ENCODE measurements at regions not wholly inside any gene's neighbourhood (a gene's known extent, or its start where the extent isn't known, plus 50 kb on each side); places are given as distances from the start of the nearest gene placed in this dataset.

DNA sequence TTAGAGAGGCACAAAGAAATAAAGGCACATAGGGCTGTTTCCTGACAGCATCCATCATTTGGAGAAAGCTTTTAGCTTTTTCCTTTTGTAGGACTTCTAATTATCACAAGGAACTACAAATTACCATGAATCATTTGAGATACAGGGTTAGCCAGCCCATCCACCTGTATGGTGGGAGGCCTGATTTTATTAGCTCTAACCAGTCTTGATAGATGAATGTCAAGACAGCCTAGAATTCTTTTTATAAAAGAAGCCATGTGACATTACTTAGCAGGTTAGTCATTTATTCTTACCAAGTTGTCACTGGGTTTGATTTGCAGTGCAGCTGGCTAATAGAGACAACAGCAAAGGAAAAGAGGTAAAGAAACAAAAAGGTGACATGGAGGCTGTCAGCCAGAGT, 618.1 kb downstream of the ZNF385D start:
- no peak for DNase-seq

DNA sequence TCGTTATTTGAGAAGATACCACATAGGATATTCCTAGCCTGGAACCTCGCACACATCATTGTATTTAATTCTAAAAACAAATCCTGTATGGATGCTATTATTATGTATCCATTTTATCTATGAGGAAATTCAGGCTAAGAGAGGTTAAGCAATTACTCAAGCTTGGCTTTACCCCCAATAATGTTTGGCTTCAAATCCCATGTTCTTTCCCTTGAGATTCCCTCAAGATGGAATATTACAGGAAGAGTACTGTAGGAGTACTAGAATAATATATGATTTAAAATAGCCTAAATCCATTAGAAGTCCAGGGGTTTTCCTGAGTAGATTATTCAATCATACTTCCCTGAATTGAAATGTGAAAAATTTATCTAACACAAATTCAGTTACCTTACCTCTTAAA, 630.2 kb downstream of the ZNF385D start:
- no peak for DNase-seq

DNA sequence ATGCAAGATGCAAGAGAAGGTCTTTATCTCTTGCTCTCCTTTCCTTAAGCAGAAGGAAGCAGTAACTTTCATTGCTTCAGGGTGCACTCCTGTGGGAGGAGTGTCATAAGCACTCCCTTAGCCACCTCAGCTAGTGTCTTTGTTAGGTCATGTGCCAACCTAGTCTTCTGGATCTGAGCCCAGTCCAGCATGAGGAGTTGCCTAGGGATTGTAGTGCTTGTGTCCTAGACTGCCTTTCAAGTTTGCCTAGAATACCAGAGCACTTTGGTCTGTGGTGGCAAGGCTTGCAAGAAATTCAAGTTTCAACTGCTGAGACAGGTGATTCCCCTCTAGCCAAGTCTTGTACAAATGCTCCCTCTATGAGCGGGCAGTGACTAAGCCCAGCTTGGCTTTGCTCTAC, 633.6 kb downstream of the ZNF385D start:
- no peak for DNase-seq

DNA sequence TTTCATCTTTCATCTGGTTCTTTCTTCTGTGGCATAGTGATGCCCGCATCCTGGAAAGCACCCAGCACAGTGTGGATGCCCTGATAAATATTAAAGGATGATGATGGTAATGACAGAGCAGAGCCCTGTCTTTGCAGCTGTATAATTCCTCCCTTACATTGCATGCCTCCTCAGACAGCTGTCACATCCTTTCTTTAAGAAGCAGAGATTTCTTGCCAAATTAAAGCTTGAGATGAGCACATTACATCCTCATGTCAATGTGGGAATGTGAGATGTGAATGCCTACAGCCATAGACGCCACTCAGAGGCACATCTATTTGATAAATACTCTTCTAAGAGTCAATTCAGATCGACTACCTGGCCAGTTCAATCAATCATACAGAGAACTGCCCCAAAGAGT, 642.0 kb downstream of the ZNF385D start:
- no peak for DNase-seq

DNA sequence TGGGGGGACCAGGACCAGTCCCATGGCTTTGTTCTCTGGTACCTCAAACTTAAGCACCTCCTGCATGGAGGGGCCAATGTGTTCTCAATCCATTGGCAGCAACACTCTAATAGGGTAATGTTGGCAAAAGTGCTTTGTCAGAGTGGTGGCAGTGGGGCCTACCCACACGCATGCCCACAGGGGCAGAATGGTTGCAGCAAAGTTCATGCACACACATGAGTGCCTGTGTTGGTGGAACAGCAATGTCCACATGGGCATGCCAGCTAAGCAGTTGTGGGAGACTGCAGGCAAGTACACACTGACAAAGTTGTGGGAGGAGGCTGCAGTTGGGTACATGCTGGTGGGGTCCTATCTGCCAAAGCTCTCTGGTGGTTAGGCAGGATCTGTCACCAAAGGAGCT, 645.2 kb downstream of the ZNF385D start:
- DNase-seq: no peak

DNA sequence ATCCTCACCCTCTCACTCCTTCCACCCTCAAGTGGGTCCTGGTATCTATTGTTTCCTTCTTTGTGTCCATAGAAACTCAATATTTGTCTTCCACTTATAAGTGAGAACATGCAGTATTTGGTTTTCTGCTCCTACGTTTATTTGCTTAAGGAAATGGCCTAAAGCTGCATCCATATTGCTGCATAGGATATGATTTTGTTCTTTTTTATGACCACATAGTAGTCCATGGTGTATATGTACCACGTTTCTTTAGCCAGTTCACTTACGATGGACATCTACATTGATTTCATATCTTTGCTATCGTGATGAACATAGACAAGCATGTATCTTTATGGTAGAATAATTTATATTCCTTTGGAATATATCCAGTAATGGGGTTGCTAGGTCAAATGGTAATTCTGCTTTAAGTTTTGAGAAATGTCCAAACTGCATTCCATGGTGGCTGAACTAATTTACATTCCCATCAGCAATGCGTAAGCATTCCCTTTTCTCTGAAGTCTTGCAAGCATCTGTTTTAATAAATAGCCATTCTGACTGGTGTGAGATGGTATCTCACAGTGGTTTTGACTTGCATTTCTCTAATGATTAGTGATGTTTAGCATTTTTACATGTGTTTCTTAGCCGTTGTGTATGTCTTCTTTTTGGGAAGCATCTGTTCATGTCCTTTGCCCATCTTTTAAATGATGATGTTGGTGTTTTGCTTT, 650.2 kb downstream of the ZNF385D start:
- DNase-seq: no peak

DNA sequence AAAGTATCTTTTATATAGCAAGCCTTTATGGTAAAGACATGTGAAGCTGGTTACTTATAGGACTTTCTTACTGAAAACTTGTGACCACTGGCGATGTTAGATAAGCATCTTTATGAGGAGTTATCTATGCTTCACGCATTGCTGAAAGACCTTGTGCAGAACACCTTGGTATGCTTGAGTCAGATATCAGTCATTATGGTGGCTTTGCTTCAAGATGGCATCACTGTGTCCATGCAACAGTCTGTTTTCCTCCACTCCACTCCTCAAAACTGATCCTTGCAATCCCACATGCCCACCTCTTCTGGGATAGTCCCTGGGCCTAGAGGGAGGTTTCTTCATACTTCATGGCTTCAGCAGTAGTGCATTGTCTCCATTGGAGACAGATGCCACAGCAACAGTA, 656.3 kb downstream of the ZNF385D start:
- no peak for DNase-seq

DNA sequence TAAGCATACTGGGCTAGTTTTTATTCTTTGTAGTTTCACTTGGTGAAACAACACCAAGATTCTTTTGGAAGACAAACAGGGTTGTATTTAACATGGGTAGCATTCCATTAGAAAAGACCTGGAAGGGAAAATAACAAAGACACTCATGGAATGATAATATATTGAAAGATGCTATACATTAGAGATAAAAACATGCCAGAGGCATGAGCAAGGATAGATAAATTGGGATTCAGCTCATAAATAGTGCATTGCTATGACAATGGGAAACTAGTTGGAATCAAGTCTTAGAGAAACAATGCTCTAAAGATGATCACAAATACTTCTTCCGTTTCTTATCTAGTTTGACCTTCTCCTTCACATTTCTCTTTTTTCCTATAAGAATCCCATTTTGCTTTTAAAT, 677.4 kb downstream of the ZNF385D start:
- DNase-seq: no peak

DNA sequence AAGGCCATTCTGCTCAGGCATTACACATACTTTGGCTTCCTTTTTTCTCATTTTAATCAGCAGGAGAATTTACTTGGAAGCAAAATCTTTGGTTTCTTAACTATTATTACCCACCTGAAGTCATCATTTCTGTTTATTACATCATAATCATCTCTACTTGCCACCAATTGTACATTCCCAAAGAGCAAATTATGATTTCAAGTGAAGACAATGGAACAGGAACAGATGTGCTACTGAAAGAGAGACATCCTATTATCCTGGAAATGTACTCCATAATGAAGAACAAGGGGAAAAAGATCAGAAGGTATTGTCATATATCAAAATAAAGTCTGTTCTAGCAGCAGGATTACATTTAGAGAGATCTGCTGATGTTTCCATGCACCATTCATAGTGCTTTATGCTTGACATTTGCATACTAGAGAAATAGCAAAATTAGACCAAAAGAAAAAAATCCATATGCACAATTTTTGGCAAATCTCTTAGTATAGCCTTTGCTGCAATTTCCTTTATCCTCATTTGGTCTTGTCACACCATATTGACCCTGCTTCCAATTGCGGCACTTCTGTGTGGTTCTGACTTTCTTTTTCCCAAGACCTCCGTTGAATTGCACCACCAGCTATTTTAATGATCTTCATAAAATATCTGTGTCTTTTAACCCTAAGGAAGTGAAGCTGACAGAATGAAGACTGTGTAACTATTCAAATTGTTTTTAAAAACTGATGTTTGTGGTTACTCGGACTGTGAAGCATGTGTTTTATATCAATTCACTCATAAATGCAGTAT, 683.8 kb downstream of the ZNF385D start:
- DNase-seq: no peak

DNA sequence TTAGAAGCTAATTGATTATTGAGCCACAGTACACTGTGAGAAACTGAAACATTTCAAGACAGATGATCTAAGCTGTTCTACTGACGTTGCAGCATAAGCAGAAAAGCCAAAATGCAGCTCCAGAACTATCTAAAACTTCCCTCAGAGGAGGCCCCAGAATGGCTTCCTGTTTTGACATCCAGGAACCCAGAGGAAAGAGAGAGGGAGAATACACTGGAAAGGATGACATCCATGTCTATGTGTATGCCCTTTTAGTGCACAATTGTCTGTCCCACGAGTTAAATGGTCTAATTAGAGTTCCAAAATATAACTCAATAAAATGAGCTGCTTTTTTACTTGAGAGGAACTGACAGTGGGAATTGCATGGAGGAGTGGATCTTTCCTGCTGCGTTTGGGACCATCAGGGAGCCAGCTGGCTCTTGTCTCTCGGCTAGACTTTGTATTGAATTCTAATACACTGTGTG, 688.1 kb downstream of the ZNF385D start:
- DNase-seq: no peak

DNA sequence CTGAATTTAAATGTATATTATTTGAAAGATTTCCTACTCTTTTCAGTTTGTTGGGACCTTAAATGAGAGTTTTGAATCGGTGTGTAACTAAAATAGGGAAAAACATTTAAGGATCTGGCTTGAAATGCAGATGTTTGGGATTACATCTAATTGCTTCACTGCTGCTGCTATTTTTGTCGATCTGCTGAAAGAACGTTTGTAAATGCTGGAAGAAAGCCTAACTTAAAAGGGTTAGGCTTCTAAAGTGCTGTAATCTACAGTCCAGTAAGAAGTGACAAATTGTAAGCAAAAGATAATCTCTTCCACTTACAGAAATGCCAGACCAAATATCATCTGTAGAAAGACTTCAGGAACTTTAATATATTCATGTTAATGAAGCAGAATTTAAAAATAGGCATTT, 691.6 kb downstream of the ZNF385D start:
- DNase-seq: no peak

DNA sequence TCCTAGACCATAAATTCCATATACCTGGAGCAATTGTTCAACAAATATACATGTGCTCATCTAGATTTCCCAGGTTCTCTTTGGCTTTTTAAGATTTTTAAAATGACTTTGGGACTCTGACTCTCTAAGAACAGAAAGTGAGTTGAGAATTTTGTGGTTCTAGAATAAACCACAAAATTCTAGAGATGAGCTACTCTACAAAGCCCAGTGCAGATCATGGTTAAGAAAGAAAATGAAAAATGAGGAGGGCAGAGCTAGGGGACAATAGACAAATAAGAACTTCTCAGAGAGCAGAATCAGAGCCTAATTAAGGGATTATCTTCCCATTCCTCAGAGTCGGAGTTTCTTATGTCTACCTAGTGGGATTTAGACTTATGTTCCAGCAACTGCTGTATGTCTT, 694.7 kb downstream of the ZNF385D start:
- DNase-seq: no peak

DNA sequence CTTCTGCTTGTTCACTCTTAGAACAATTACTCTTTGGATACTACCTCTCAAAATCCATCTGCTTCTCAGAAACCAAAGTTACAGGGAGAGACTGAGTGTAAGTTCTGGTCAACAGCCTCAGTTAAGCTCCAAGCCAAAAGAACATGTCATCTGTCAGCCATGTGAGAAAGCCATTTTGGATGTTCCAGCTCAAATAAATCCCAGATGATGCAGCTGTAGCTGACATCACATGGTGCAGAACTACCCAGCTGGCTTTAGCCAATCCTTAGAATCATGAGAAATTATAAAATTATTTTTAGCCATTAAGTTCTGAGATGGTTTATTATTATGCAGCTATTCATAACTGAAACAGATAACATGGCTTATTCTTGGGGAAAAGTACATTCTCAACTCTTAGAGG, 696.0 kb downstream of the ZNF385D start:
- no peak for DNase-seq

DNA sequence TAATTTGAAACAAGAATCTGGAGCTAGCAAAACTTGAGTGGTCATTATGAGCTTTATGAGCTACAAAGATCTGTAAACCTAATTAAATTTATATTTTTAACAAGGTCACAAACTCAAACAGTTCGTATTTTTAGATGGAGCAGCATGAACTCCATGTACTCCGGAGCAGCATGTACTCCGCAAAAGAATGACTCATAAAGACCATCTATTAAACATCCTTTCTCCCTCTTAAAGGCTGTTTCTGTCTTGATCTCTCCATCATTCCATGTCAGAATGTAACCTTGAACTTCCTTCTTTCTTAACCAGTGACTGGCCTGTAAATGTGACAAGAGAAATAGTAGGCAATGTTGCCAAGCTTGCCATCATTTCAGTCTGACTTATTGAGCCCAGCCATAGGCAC, 696.9 kb downstream of the ZNF385D start:
- DNase-seq: no peak

DNA sequence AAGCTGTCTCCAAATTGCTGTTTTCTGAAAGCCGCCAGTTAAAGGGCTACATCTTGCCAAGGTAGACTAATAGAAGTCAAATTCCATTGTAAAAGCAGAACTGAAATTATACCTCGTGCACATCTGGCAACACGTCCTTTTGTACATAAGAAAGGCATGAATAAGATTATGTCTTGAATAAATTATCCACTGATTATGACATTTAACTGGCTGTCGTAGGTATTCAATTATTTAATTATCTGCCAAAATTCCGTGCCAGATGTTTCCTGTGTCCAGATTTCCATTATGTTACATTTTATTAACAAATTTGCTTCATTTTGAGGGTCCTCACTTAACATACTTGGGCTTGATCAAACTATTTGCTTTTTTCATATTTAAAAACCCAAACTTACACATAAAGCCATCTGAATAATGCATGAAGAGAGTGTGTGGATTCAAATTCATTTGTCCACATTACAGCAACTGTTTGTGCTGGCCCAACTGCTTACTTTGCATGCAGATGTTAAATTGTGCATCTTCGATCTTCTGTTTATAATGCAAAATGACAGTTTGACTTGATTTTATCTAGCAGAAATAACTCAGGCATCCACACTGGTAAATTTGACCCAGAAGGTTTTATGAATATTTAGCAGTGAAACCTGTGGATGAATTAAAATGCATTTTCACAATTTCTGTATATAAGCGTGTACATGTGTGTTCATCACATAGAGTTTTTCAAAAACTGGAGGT, 701.5 kb downstream of the ZNF385D start:
- no peak for DNase-seq

DNA sequence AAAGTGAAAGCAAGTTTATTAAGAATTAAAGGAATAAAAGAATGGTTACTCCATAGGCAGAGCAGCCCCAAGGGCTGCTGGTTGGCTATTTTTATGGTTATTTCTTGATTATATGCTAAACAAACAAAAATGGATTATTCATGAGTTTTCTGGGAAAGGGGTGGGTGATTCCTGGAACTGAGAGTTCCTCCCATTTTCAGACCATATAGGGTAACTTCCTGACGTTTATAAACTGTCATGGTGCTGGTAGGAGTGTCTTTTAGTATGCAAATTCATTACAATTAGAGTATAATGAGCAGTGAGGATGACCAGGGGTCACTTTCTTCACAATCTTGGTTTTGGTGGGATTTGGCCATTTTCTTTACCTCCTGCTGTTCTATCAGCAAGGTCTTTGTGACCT, 707.9 kb downstream of the ZNF385D start:
- no peak for DNase-seq

DNA sequence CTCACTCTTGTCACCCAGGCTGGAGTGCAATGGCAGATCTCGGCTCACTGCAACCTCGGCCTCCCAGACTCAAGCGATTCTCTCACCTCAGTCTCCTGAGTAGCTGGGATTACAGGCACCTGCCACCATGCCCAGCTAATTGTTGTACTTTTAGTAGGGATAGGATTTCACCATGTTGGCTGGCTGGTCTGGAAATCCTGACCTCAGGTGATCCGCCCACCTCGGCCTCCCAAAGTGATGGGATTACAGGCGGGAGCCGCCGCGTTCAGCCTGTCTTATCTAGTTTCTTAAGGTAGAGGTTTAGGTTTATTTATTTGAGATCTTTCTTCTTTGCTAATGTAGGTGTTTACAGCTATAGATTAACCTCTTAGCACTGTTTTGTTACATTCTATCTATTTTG, 708.8 kb downstream of the ZNF385D start:
- no peak for DNase-seq

DNA sequence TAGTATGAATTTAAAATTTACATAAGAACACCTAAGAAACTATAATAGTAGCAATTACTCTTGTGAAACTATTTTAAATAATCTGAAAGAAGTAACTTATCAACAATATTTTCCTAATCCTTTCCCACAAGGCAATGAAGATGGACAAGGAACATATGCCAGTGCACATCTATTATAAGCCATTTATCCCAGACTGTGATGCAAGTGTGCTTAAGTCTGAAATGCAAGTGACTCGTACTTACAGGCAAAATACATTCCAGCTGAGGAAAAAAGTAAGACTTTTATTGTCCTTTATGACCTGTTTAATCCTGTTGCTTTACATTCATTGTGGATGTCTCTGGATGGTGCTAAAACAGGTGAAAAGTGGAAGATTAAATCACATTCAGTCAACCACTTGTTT, 709.4 kb downstream of the ZNF385D start:
- DNase-seq: no peak

DNA sequence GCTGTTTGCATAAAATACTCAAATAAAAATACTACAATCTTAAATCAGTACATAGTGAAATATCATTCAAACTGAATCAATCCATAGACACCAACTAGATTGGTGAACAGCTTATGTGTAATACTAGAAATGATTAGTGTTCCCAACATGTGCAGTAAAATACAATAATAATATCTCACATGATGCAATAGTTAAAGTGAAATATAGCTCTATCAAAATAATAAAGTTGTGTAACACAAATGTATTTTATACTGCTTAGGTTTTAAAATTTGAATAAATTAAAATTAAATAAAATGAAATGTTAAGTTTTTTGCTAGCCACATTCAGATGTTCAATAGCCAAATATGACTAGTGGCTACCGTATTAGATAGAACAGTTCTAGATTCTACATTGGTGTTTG, 714.1 kb downstream of the ZNF385D start:
- DNase-seq: no peak

DNA sequence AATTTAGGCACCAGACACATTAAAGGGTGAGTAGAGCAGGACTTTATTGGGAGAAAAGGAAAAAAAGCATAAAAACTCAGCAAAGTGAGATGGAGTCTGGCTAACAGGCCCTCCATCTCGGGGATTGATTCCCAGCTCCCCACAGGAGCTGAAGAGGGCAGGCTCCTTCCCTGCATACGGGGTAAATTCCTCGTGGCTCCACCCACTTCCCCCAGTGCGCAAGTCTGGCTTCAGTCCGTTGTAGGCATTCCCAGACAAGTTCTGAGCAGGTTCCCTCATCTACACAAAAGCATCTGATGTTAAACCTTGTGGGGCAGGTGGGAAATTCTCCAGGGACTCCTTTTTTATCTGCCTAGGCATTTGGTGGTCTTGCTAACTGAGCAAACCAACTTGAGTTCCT, 722.6 kb downstream of the ZNF385D start:
- DNase-seq: no peak

DNA sequence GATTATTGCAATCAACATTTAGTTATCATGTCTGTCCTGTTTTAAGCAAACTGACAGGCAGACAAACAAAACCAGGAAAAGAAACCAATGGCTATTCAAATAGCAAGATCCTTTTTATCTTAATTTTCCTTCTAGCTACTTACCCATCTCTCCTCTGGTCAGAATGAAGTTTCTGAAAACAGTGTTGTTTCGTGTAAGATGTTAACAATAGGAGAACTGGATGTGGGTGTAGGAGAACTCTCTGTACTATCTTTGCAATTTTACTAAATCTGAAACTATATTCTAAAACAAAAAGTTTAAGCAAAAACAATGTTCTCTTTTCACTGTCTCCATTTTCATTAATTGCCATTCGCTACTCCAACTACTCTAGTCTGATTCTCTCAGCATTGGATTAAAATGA, 726.4 kb downstream of the ZNF385D start:
- DNase-seq: no peak

DNA sequence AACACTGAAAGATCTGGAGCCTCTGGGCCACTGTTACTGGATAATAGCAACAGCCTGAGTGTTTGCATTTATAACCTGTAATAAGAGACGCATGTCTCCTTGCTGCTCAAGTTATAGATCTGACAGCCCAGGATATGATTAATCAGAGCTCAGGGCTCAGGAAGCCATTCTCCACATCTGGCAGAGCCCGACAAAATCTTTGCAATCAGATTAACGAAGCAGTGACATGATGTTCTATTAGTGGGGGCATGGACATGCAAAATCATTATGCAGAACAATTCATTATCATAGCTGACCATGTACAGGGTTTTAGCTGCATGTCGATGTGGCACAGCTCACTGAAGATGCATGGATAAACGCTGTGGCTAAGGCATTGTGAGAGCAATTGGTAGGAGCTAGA, 730.3 kb downstream of the ZNF385D start:
- no peak for DNase-seq

DNA sequence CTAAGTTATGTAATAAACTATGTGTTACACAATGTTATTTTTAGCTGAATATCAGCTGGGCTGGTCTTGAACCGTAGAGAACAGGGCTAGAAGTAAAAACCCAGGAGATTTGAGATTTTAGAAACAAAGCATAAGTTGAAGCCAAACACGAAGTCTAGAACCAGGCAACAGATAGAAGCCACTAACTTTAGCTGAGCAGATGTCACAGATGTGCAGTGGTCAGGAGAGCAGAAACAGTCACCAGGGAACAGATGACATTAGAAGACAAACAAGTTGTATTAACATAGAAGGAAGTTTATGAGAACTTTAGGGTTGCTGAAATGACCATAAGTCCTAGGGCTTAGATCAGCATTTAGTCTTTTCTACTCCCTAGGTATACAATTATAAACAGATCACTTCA, 731.0 kb downstream of the ZNF385D start:
- no peak for DNase-seq
